A673 (cell line): ENCODE measurements at regions not wholly inside any gene's neighbourhood (a gene's known extent, or its start where the extent isn't known, plus 50 kb on each side); places are given as distances from the start of the nearest gene placed in this dataset.
"Not testable (repeated sequence)": the region's sequence is repeated elsewhere in the genome, so short reads cannot be mapped to it uniquely, and the experiment has no call there.

ENCODE experiments used
- BruUV-seq: library from RNA; stranded (reverse); fragments of 400-500 nt; replicated peaks from 2 replicates; lab custom pipeline; 2021; lab: Mats Ljungman, UMichigan
- CTCF ChIA-PET: fragments of 300-600 bp; sonication (Branson Sonifier 250); formaldehyde crosslinking; loops from one replicate; lab custom pipeline; 2022; ENCODE audit warnings: antibody characterized with exemption; lab: Charles Lee
- POLR2A ChIA-PET: fragments of 300-600 bp; sonication (Branson Sonifier 250); formaldehyde crosslinking; loops from one replicate; lab custom pipeline; 2022; ENCODE audit warnings: antibody characterized with exemption; ENCODE audit not compliant: low non-redundant PET; lab: Charles Lee
- DNase-seq: peaks from one replicate; pipeline ENCODE4 v3.0.0-alpha.2; 2015; ENCODE audit warnings: low spot score
- H3K27ac ChIP-seq: fragments of 200-600 bp; sonication (generic); 2 replicates; pipeline ENCODE4 v1.5.1; 2016; ENCODE audit warnings: mixed run types, low read depth, mild to moderate bottlenecking, mixed read lengths, antibody characterized with exemption, low read length; ENCODE audit not compliant: poor library complexity, severe bottlenecking
- H3K27me3 ChIP-seq: fragments of 200-600 bp; sonication (generic); replicated peaks from 2 replicates; pipeline ENCODE4 v1.6.1; 2017; ENCODE audit warnings: mixed run types, low read depth, mild to moderate bottlenecking, mixed read lengths, antibody characterized with exemption, low read length; ENCODE audit not compliant: insufficient read depth, poor library complexity
- H3K36me3 ChIP-seq: fragments of 200-600 bp; sonication (generic); 2 replicates; pipeline ENCODE4 v1.6.1; 2016; ENCODE audit warnings: mixed run types, mild to moderate bottlenecking, mixed read lengths, antibody characterized with exemption, low read length; ENCODE audit not compliant: insufficient read depth, poor library complexity, severe bottlenecking
- H3K4me1 ChIP-seq: fragments of 200-600 bp; sonication (generic); 2 replicates; pipeline ENCODE4 v1.6.1; 2017; ENCODE audit warnings: mixed run types, mild to moderate bottlenecking, mixed read lengths, antibody characterized with exemption, low read length; ENCODE audit not compliant: insufficient read depth, poor library complexity, severe bottlenecking
- H3K4me3 ChIP-seq: fragments of 200-600 bp; sonication (generic); 2 replicates; pipeline ENCODE4 v1.5.1; 2016; ENCODE audit warnings: low read depth, mixed run types, mild to moderate bottlenecking, mixed read lengths, low read length; ENCODE audit not compliant: poor library complexity, severe bottlenecking
- H3K9me3 ChIP-seq: fragments of 200-600 bp; sonication (generic); 2 replicates; pipeline ENCODE4 v1.6.1; 2016; ENCODE audit warnings: mixed run types, low read depth, mild to moderate bottlenecking, mixed read lengths, antibody characterized with exemption, low read length; ENCODE audit not compliant: poor library complexity, severe bottlenecking
- EZH2 ChIP-seq: fragments of 200-600 bp; sonication (generic); IDR thresholded peaks from 2 replicates; pipeline ENCODE4 v1.6.1; 2017; ENCODE audit warnings: borderline replicate concordance, low read depth, mild to moderate bottlenecking, mixed read lengths, antibody characterized with exemption, low read length; ENCODE audit not compliant: poor library complexity, severe bottlenecking
- intact Hi-C: fragments of 100-400 bp; cut with micrococcal nuclease; formaldehyde crosslinking; loops from one replicate; pipeline ENCODE4 v1.10.0; 2022; ENCODE audit not compliant: unreplicated experiment
- TF ChIP-seq, protein P1 (sequence below): fragments of 300-800, 200-600 bp; sonication (generic); conservative IDR thresholded peaks from 2 replicates; pipeline ENCODE4 v1.5.1; 2017; ENCODE audit warnings: low read depth, mild to moderate bottlenecking, antibody characterized with exemption, low read length, moderate library complexity, mixed read lengths

DNA sequence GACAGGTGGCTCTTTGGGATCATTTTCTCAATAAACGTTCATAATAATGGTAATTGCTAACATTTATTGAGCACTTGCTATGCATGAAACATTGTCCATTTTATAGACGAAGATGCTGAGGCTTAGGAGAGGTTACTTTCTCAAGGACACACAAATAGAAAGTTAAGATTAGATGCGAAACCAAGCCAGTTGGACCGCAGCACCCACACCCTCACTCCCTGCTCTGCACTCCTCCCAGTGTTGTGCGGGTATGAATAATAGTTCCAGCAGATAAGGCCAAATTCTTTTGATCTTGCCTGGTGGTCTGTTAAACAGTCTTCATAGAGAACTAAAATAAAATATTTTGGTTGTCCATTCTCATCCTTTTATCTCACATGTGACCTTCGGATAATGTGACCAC lies 85.0 kb upstream of the BEND4 start:
- peaks cover 8% of the 10 kb centered on the region for H3K27me3 ChIP-seq
- no peak for DNase-seq
- no peaks in the 10 kb centered on the region for H3K36me3 ChIP-seq
- POLR2A ChIA-PET: no interaction called here
- no peak for TF ChIP-seq EZH2
- TF ChIP-seq, protein P1, sequence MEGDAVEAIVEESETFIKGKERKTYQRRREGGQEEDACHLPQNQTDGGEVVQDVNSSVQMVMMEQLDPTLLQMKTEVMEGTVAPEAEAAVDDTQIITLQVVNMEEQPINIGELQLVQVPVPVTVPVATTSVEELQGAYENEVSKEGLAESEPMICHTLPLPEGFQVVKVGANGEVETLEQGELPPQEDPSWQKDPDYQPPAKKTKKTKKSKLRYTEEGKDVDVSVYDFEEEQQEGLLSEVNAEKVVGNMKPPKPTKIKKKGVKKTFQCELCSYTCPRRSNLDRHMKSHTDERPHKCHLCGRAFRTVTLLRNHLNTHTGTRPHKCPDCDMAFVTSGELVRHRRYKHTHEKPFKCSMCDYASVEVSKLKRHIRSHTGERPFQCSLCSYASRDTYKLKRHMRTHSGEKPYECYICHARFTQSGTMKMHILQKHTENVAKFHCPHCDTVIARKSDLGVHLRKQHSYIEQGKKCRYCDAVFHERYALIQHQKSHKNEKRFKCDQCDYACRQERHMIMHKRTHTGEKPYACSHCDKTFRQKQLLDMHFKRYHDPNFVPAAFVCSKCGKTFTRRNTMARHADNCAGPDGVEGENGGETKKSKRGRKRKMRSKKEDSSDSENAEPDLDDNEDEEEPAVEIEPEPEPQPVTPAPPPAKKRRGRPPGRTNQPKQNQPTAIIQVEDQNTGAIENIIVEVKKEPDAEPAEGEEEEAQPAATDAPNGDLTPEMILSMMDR: no peak
- no peak overlapping the region for H3K4me3 ChIP-seq
- H3K9me3 ChIP-seq: no peaks in the 10 kb centered on the region
- intact Hi-C loops: no loop called here
- CTCF ChIA-PET: no interaction called here
- H3K4me1 ChIP-seq: no peaks in the 10 kb centered on the region
- H3K27ac ChIP-seq: no peak overlapping the region
- no TSS peak for BruUV-seq

DNA sequence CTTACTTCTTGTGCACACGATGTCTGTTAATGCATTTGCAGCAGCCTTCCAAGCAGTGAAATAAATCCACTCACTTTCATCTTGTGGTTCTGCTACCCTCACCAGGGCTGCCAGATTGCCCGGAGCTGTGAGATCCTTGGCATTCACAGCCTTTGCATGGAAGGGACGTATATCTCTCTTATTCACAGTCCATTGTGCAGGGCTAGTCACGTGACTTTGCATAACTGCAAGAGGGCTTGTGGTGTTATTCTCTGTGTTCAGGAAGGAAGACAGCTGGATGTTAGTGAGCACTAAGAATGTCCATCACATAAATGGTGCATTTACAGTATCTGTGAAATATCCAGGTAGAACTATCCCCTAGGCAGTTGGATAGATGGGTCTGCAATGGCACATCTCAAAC lies 96.5 kb upstream of the BEND4 start:
- no peaks in the 10 kb centered on the region for H3K27me3 ChIP-seq
- no peaks in the 10 kb centered on the region for H3K4me1 ChIP-seq
- TF ChIP-seq EZH2: no peak
- TF ChIP-seq, protein P1: no peak
- ChIA-PET CTCF (no interaction called here), POLR2A (no interaction called here)
- H3K36me3 ChIP-seq: no peaks in the 10 kb centered on the region
- no peaks in the 10 kb centered on the region for H3K9me3 ChIP-seq
- H3K4me3 ChIP-seq: no peak overlapping the region
- no peak for DNase-seq
- intact Hi-C loops: no loop called here
- H3K27ac ChIP-seq: no peak overlapping the region
- BruUV-seq: no TSS peak

DNA sequence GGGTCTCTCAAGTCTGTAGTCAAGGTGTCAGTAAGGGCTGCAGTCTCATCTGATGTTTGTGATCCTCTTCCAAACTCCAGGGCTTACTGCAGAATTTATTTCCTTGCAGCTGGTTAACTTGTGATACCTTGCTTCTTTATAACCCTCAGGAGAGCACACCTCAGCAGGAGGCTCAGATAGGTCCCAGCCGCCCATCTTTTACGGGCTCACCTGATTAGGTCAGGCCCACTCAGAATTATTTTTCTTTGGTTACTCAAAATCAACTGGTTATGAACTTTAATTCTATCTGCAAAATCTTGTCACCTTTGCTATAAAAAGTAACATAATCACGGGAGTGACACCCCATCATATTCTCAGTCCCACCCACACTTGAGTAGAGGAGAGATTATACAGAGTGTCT lies 99.9 kb upstream of the BEND4 start:
- Histone ChIP-seq H3K4me3 (no peak overlapping the region), H3K27me3 (no peaks in the 10 kb centered on the region), H3K36me3 (no peaks in the 10 kb centered on the region), H3K4me1 (no peaks in the 10 kb centered on the region), H3K27ac (no peak overlapping the region), H3K9me3 (no peaks in the 10 kb centered on the region)
- TF ChIP-seq, protein P1: no peak
- TF ChIP-seq EZH2: no peak
- DNase-seq: no peak
- POLR2A ChIA-PET: no interaction called here
- no TSS peak for BruUV-seq
- CTCF ChIA-PET: no interaction called here
- intact Hi-C loops: no loop called here

DNA sequence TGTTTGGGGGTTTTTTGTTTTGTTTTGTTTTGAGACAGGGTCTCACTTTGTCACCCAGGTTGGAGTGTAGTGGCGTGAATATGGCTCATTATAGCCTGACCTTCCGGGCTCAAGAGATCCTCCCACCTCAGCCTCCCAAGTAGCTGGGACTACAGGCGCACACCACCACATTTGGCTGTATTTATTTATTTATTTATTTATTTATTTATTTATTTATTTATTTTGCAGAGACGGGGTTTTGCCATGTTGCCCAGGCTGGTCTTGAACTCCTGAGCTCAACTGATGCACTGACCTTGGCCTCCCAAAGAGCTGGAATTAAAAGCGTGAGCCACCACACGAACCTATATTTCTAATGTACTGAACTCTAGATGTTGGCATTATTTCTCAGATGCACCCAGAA lies 105.2 kb upstream of the BEND4 start:
- BruUV-seq, intact Hi-C loops, H3K27me3 ChIP-seq: not testable (repeated sequence)

More for the DNA sequence above, 105.2 kb upstream of the BEND4 start:
- POLR2A ChIA-PET, DNase-seq, H3K27ac ChIP-seq, H3K4me3 ChIP-seq, H3K4me1 ChIP-seq, H3K9me3 ChIP-seq, H3K36me3 ChIP-seq, CTCF ChIA-PET: not testable (repeated sequence)
